ENCODE measurements at regions not wholly inside any gene's neighbourhood (a gene's known extent, or its start where the extent isn't known, plus 50 kb on each side); places are given as distances from the start of the nearest gene placed in this dataset.

DNA sequence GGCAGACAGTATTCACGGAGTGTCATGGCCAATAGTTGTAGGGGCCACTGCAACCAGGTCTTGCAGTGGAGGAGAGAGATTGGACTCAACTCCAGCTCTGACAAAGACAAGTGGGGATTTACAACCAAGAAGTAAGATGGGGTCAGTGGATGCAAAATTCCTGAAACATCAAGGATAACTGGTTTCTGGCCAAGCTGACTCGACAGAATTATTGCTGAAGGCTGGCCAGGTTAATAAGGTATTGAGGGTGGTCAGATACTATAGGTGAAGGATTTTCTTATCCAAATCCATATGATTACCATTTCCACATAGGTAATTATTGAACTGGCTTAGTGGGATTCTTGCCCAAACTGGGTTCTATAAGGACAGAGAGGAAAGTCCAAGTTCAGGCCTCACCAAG, 64.9 kb upstream of the FOXG1 start:
- Histone ChIP-seq H3K27ac (ENCODE audit: insufficient read depth, low read length) (no peak overlapping the region), H2AFZ (replicated peaks; ENCODE audit: low read length, poor library complexity) (no peak overlapping the region), H3K4ac (ENCODE audit: low read depth, low read length) (no peak overlapping the region), H3K56ac (ENCODE audit: extremely low read depth, insufficient read depth, low read length) (no peak overlapping the region), H3K4me3 (ENCODE audit: insufficient read depth, low read depth, low read length) (no peak overlapping the region), H3K4me2 (ENCODE audit: low read depth, low read length) (no peak overlapping the region), H2AK5ac (ENCODE audit: low read depth, low read length) (no peak overlapping the region), H3K4me1 (ENCODE audit: control insufficient read depth, insufficient read depth, low read length) (no peaks in the 10 kb centered on the region), H3K36me3 (ENCODE audit: control insufficient read depth, insufficient read depth, low read length) (no peaks in the 10 kb centered on the region), H2BK5ac (ENCODE audit: low read depth, low read length, poor library complexity, severe bottlenecking) (no peak overlapping the region), H2BK120ac (ENCODE audit: low read depth, low read length) (no peak overlapping the region), H3K23ac (ENCODE audit: low read depth, low read length) (no peak overlapping the region), H4K20me1 (ENCODE audit: insufficient read depth, low read length) (no peaks in the 10 kb centered on the region), H3K9me1 (ENCODE audit: insufficient read depth, low read length) (no peaks in the 10 kb centered on the region), H3K79me1 (ENCODE audit: low read depth in 1 of 2, low read length in 2 of 2) (no peaks in the 10 kb centered on the region), H3K18ac (ENCODE audit: low read depth, low read length) (no peak overlapping the region), H4K91ac (ENCODE audit: insufficient read depth, low read depth, low read length) (no peak overlapping the region), H3K9ac (ENCODE audit: low read depth, low read length) (no peak overlapping the region), H4K5ac (ENCODE audit: low read depth, low read length) (no peak overlapping the region), H4K8ac (ENCODE audit: low read depth in 2 of 2, low read length in 2 of 2) (no peak overlapping the region), H2BK20ac (ENCODE audit: low read depth, low read length) (no peak overlapping the region), H3K14ac (replicated peaks; ENCODE audit: low read depth, low read length) (no peak overlapping the region), H2BK15ac (ENCODE audit: low read depth, low read length) (no peak overlapping the region), H3K27me3 (ENCODE audit: control insufficient read depth, insufficient read depth, low read length) (no peaks in the 10 kb centered on the region), H2AK9ac (replicated peaks; ENCODE audit: low read depth, low read length, poor library complexity) (no peak overlapping the region), H3K9me3 (ENCODE audit: control insufficient read depth, insufficient read depth, low read length) (no peaks in the 10 kb centered on the region; the same call in 1 of the 2 replicates)
- ATAC-seq (ENCODE audit: low read depth), result no peak
- dilution Hi-C loops (cut with HindIII; ENCODE audit: low sequenced_read_pairs, unreplicated experiment) (no loop called here), intact Hi-C loops (cut with micrococcal nuclease) (no loop called here), in situ Hi-C loops (cut with MboI; ENCODE audit: low sequenced_read_pairs) (no loop called here)
- TF ChIP-seq FOS (IDR thresholded peaks at IDR 0.05; ENCODE audit: low read depth, low read length), result no peak
- TF ChIP-seq RCOR1 (IDR thresholded peaks at IDR 0.05; ENCODE audit: insufficient replicate concordance, low read length), result no peak
- TF ChIP-seq POLR2A (IDR thresholded peaks at IDR 0.05; ENCODE audit: low read depth, low read length), result no peak
- TF ChIP-seq MAZ (IDR thresholded peaks at IDR 0.05; ENCODE audit: borderline replicate concordance, low read depth, low read length), result no peak
- TF ChIP-seq MXI1 (IDR thresholded peaks at IDR 0.05; ENCODE audit: borderline replicate concordance, low read depth, low read length), result no peak
- DNase-seq, result no peak
- WGBS, 2 experiments (ENCODE audit: extremely low coverage in 2 of 2, insufficient read length in 1 of 2), result no CpG with 5 or more reads among the region's 2 CpGs
- ChIA-PET POLR2A (ENCODE audit: unreplicated experiment) (no interaction called here), CTCF (interaction anchor here (0.8 kb wide), 1 partner anchor 1614 kb away, joined by 4 read pairs; no protein-coding TSS in a partner anchor)
- BruUV-seq (replicated peaks), result no TSS peak

Data from IMR-90 (cell line).